SK-N-SH (cell line): ENCODE measurements at regions not wholly inside any gene's neighbourhood (a gene's known extent, or its start where the extent isn't known, plus 50 kb on each side); places are given as distances from the start of the nearest gene placed in this dataset.

Source experiments
- CTCF ChIA-PET: fragments of 300-600, 350-600 bp; formaldehyde crosslinking; extraction: SDS; loops from one replicate; lab custom pipeline; 2021; lab: Yijun Ruan, JAX
- POLR2A ChIA-PET: fragments of 350-600 bp; sonication (Branson Sonifier 250); formaldehyde crosslinking; extraction: SDS; loops from one replicate; lab custom pipeline; 2020; ENCODE audit warnings: antibody characterized with exemption, inconsistent platforms; lab: Yijun Ruan, JAX
- DNase-seq: peaks from one replicate; pipeline ENCODE4 v3.0.0; 2012
- H2AFZ ChIP-seq: fragments of 200-600 bp; sonication (generic); 2 replicates; pipeline ENCODE4 v1.8.1; 2016; ENCODE audit warnings: antibody characterized with exemption, mild to moderate bottlenecking, low read depth
- H3F3A ChIP-seq: fragments of 200-600 bp; sonication (generic); replicated peaks from 2 replicates; pipeline ENCODE3; 2016; ENCODE audit warnings: antibody characterized with exemption, mild to moderate bottlenecking; ENCODE audit not compliant: insufficient read depth
- H3K27ac ChIP-seq, 2 experiments: fragments of 200-500 bp in 1 of 2; fragments of 200-600 bp in 1 of 2; sonication (Bioruptor generic) in 1 of 2; sonication (generic), shearing (Covaris generic) in 1 of 2; 2 replicates each; pipeline versions ENCODE4 v1.5.1 to v1.6.1; 2014 to 2016; ENCODE audit warnings: low read depth in 2 of 2, inconsistent platforms in 1 of 2, low read length in 1 of 2, mild to moderate bottlenecking in 1 of 2, mixed read lengths in 1 of 2
- H3K27me3 ChIP-seq: fragments of 200-600 bp; sonication (generic), shearing (Covaris generic); 2 replicates; pipeline ENCODE4 v1.6.1; 2016; ENCODE audit warnings: mixed run types; ENCODE audit not compliant: insufficient read depth
- H3K36me3 ChIP-seq, 2 experiments: fragments of 200-500 bp in 1 of 2; fragments of 200-600 bp in 1 of 2; sonication (Bioruptor generic) in 1 of 2; sonication (generic) in 1 of 2; replicated peaks in 1 of 2; 2 replicates each; pipeline versions ENCODE3 to v1.5.1; 2014 to 2016; ENCODE audit warnings: low read length in 1 of 2, mild to moderate bottlenecking in 1 of 2; ENCODE audit not compliant: insufficient read depth in 2 of 2, control insufficient read depth in 1 of 2
- H3K4me1 ChIP-seq, 2 experiments: fragments of 200-500 bp in 1 of 2; fragments of 200-600 bp in 1 of 2; sonication (Bioruptor generic) in 1 of 2; sonication (generic), shearing (Covaris generic) in 1 of 2; 2 replicates each; pipeline versions ENCODE4 v1.5.1 to v1.6.1; 2014 to 2016; ENCODE audit warnings: low read depth in 1 of 2, low read length in 1 of 2, mixed run types in 1 of 2; ENCODE audit not compliant: insufficient read depth in 2 of 2, control insufficient read depth in 1 of 2
- H3K4me2 ChIP-seq: fragments of 200-600 bp; sonication (generic), shearing (Covaris generic); 2 replicates; pipeline ENCODE4 v1.6.1; 2017; ENCODE audit warnings: mixed run types
- H3K4me3 ChIP-seq, 2 experiments: fragments of 200-500 bp in 1 of 2; fragments of 200-600 bp in 1 of 2; sonication (Bioruptor generic) in 1 of 2; sonication (generic), shearing (Covaris generic) in 1 of 2; 2 replicates each; pipeline versions ENCODE4 v1.5.1 to v1.8.1; 2014 to 2016; ENCODE audit warnings: low read depth in 2 of 2, inconsistent platforms in 1 of 2, low read length in 1 of 2, mild to moderate bottlenecking in 1 of 2, mixed read lengths in 1 of 2, moderate library complexity in 1 of 2
- H3K79me2 ChIP-seq: fragments of 200-600 bp; sonication (generic); 2 replicates; pipeline ENCODE4 v1.8.1; 2017; ENCODE audit warnings: mild to moderate bottlenecking; ENCODE audit not compliant: insufficient read depth
- H3K9ac ChIP-seq: fragments of 200-600 bp; sonication (generic); 2 replicates; pipeline ENCODE4 v1.6.1; 2017; ENCODE audit warnings: mixed run types
- H3K9me2 ChIP-seq: fragments of 200-600 bp; sonication (generic); 2 replicates; pipeline ENCODE4 v1.6.1; 2017; ENCODE audit warnings: mixed run types
- H3K9me3 ChIP-seq: fragments of 200-600 bp; sonication (generic); 2 replicates; pipeline ENCODE4 v1.6.1; 2017; ENCODE audit warnings: mixed run types, mild to moderate bottlenecking, moderate library complexity
- H4K20me1 ChIP-seq: fragments of 200-600 bp; sonication (generic); 2 replicates; pipeline ENCODE4 v1.6.1; 2017; ENCODE audit warnings: mild to moderate bottlenecking, mixed run types; ENCODE audit not compliant: insufficient read depth
- ELF1 ChIP-seq: IDR thresholded peaks from 2 replicates; pipeline ENCODE4 v1.4.0; 2012
- EP300 ChIP-seq, 2 experiments: IDR thresholded peaks; 2 replicates each; pipeline versions ENCODE4 v1.4.0 to v1.6.1; 2012; ENCODE audit warnings: borderline replicate concordance in 1 of 2, low read depth in 1 of 2, low read length in 1 of 2
- EZH2phosphoT487 ChIP-seq: fragments of 200-600 bp; sonication (generic); IDR thresholded peaks from 2 replicates; pipeline ENCODE4 v1.6.1; 2017; ENCODE audit warnings: low read depth, mixed run types, mild to moderate bottlenecking, antibody characterized with exemption, moderate library complexity, borderline replicate concordance
- FOSL2 ChIP-seq: IDR thresholded peaks from 2 replicates; pipeline ENCODE4 v1.4.0; 2012; ENCODE audit warnings: low read depth, mild to moderate bottlenecking, moderate library complexity, borderline replicate concordance
- FOXM1 ChIP-seq: IDR thresholded peaks from 2 replicates; pipeline ENCODE4 v1.4.0; 2012; ENCODE audit warnings: low read depth, mild to moderate bottlenecking
- JUND ChIP-seq: IDR thresholded peaks from 2 replicates; pipeline ENCODE4 v1.4.0; 2012
- MEF2A ChIP-seq: IDR thresholded peaks from 2 replicates; pipeline ENCODE4 v1.4.0; 2012; ENCODE audit warnings: low read depth, borderline replicate concordance
- NRF1 ChIP-seq: IDR thresholded peaks from 2 replicates; pipeline ENCODE4 v1.6.1; 2012; ENCODE audit warnings: low read depth, mild to moderate bottlenecking, low read length
- RCOR1 ChIP-seq: fragments of 150-350 bp; IDR thresholded peaks from 2 replicates; pipeline ENCODE4 v1.6.1; 2017; ENCODE audit warnings: antibody characterized with exemption, low read length
- RFX5 ChIP-seq: IDR thresholded peaks from 2 replicates; pipeline ENCODE4 v1.6.1; 2012; ENCODE audit warnings: mild to moderate bottlenecking, improper control_type of control experiment, low read length
- TAF1 ChIP-seq: IDR thresholded peaks from 2 replicates; pipeline ENCODE4 v1.6.1; 2012; ENCODE audit warnings: low read depth, mild to moderate bottlenecking, low read length, moderate library complexity, borderline replicate concordance
- WGBS: methylation state at CpG from one replicate; pipeline ENCODE4 v1.1.6; 2017; ENCODE audit warnings: low lambda C conversion rate; 5-methylcytosine and 5-hydroxymethylcytosine counted together
- TF ChIP-seq, protein P1 (sequence below): fragments of 150-350 bp; IDR thresholded peaks from 2 replicates; pipeline ENCODE4 v1.6.1; 2017; ENCODE audit warnings: antibody characterized with exemption, low read length, low read depth, borderline replicate concordance
- TF ChIP-seq, protein P2 (sequence below): IDR thresholded peaks from 2 replicates; pipeline ENCODE4; 2012
- TF ChIP-seq, protein P3 (sequence below): IDR thresholded peaks from 2 replicates; pipeline ENCODE4 v1.6.1; 2012; ENCODE audit warnings: mild to moderate bottlenecking, low read depth, low read length, moderate library complexity
- TF ChIP-seq, protein P4 (sequence below): fragments of 150-350 bp; IDR thresholded peaks from 2 replicates; pipeline ENCODE4 v1.6.1; 2016; ENCODE audit warnings: mild to moderate bottlenecking, low read depth, low read length

DNA sequence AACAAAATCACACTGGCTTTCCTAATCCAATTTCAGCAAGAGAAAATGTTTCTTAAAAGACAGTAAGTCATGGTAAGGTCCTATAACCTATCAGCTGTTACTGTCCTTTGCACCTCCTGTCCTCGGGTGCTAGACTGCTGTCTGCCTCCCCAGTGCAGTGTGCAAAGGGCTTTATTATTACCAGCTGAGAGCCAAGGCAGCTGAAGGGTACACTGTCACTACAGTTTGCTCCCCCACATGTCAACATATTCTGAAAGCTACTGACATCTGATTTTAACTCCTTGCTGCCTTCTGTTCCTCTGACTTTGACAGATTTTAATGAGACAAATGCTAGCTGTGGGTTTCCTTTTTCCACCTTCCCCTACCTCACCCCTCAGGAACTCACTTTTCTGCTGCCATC, 389.4 kb upstream of the SLC24A2 start:
- H3K9me3 ChIP-seq, result no peaks in the 10 kb centered on the region
- POLR2A ChIA-PET, result no interaction called here
- TF ChIP-seq FOXM1 (no peak), EZH2phosphoT487 (no peak), JUND (no peak), TAF1 (no peak), MEF2A (no peak), ELF1 (no peak), RCOR1 (no peak), FOSL2 (no peak), NRF1 (no peak), EP300 (IDR thresholded peaks at IDR 0.05; ENCODE audit: borderline replicate concordance in 1 of 2, low read depth in 1 of 2, low read length in 1 of 2) (no peak), RFX5 (no peak)
- TF ChIP-seq, protein P1, sequence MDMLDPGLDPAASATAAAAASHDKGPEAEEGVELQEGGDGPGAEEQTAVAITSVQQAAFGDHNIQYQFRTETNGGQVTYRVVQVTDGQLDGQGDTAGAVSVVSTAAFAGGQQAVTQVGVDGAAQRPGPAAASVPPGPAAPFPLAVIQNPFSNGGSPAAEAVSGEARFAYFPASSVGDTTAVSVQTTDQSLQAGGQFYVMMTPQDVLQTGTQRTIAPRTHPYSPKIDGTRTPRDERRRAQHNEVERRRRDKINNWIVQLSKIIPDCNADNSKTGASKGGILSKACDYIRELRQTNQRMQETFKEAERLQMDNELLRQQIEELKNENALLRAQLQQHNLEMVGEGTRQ, result no peak
- TF ChIP-seq, protein P2, sequence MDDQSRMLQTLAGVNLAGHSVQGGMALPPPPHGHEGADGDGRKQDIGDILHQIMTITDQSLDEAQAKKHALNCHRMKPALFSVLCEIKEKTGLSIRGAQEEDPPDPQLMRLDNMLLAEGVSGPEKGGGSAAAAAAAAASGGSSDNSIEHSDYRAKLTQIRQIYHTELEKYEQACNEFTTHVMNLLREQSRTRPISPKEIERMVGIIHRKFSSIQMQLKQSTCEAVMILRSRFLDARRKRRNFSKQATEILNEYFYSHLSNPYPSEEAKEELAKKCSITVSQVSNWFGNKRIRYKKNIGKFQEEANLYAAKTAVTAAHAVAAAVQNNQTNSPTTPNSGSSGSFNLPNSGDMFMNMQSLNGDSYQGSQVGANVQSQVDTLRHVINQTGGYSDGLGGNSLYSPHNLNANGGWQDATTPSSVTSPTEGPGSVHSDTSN, result no peak
- TF ChIP-seq, protein P3, sequence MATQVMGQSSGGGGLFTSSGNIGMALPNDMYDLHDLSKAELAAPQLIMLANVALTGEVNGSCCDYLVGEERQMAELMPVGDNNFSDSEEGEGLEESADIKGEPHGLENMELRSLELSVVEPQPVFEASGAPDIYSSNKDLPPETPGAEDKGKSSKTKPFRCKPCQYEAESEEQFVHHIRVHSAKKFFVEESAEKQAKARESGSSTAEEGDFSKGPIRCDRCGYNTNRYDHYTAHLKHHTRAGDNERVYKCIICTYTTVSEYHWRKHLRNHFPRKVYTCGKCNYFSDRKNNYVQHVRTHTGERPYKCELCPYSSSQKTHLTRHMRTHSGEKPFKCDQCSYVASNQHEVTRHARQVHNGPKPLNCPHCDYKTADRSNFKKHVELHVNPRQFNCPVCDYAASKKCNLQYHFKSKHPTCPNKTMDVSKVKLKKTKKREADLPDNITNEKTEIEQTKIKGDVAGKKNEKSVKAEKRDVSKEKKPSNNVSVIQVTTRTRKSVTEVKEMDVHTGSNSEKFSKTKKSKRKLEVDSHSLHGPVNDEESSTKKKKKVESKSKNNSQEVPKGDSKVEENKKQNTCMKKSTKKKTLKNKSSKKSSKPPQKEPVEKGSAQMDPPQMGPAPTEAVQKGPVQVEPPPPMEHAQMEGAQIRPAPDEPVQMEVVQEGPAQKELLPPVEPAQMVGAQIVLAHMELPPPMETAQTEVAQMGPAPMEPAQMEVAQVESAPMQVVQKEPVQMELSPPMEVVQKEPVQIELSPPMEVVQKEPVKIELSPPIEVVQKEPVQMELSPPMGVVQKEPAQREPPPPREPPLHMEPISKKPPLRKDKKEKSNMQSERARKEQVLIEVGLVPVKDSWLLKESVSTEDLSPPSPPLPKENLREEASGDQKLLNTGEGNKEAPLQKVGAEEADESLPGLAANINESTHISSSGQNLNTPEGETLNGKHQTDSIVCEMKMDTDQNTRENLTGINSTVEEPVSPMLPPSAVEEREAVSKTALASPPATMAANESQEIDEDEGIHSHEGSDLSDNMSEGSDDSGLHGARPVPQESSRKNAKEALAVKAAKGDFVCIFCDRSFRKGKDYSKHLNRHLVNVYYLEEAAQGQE, result no peak
- TF ChIP-seq, protein P4, sequence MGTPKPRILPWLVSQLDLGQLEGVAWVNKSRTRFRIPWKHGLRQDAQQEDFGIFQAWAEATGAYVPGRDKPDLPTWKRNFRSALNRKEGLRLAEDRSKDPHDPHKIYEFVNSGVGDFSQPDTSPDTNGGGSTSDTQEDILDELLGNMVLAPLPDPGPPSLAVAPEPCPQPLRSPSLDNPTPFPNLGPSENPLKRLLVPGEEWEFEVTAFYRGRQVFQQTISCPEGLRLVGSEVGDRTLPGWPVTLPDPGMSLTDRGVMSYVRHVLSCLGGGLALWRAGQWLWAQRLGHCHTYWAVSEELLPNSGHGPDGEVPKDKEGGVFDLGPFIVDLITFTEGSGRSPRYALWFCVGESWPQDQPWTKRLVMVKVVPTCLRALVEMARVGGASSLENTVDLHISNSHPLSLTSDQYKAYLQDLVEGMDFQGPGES, result no peak
- TF ChIP-seq, all 33 proteins: peak for 0
- no peaks in the 10 kb centered on the region for H3K9me2 ChIP-seq
- no peak overlapping the region for H2AFZ ChIP-seq
- 14% methylated on average over 1 of the region's 1 CpG for WGBS
- H3F3A ChIP-seq, result no peaks in the 10 kb centered on the region
- no peak for DNase-seq
- H3K4me2 ChIP-seq, result no peak overlapping the region
- H4K20me1 ChIP-seq, result no peaks in the 10 kb centered on the region
- CTCF ChIA-PET, result interaction anchor here (0.8 kb wide), 1 partner anchor 11 kb away, joined by 4 read pairs; no protein-coding TSS in a partner anchor
- no peaks in the 10 kb centered on the region for H3K4me1 ChIP-seq
- H3K9ac ChIP-seq, result no peak overlapping the region
- no peak overlapping the region for H3K27ac ChIP-seq
- H3K79me2 ChIP-seq, result no peaks in the 10 kb centered on the region
- H3K27me3 ChIP-seq, result no peaks in the 10 kb centered on the region
- H3K36me3 ChIP-seq, result no peaks in the 10 kb centered on the region
- no peak overlapping the region for H3K4me3 ChIP-seq
